HG02623 (cell line): ENCODE measurements at regions not wholly inside any gene's neighbourhood (a gene's known extent, or its start where the extent isn't known, plus 50 kb on each side); places are given as distances from the start of the nearest gene placed in this dataset.

Experiments
- ATAC-seq: cut with Tn5 transposase; IDR thresholded peaks from one replicate; pipeline ENCODE4 v1.9.1; 2021; ENCODE audit warnings: moderate library complexity; ENCODE audit not compliant: unreplicated experiment

GRCh38 chr1:229760478-229760996 lies 134.5 kb downstream of the URB2 start:
- ATAC-seq: no peak

GRCh38 chr1:229762891-229763290 lies 136.8 kb downstream of the URB2 start:
- ATAC-seq: no peak

GRCh38 chr1:229768232-229768631 lies 142.2 kb downstream of the URB2 start:
- no peak for ATAC-seq

GRCh38 chr1:229769006-229769405 lies 143.0 kb downstream of the URB2 start:
- ATAC-seq: no peak

- no peak for ATAC-seq
These were observed 143.8 kb downstream of the URB2 start for GRCh38 chr1:229769809-229770208.

- ATAC-seq: no peak
These were observed 152.7 kb downstream of the URB2 start for GRCh38 chr1:229778794-229779193.

GRCh38 chr1:229781453-229781852 lies 155.4 kb downstream of the URB2 start:
- no peak for ATAC-seq

GRCh38 chr1:229782469-229782868 lies 156.4 kb downstream of the URB2 start:
- no peak for ATAC-seq

GRCh38 chr1:229784834-229785233 lies 158.8 kb downstream of the URB2 start:
- no peak for ATAC-seq

GRCh38 chr1:229786974-229787610 lies 161.0 kb downstream of the URB2 start:
- ATAC-seq: no peak

- ATAC-seq: no peak
These were observed 162.0 kb downstream of the URB2 start for GRCh38 chr1:229788004-229788403.

GRCh38 chr1:229792012-229792975 lies 166.2 kb downstream of the URB2 start:
- no peak for ATAC-seq

GRCh38 chr1:229793488-229793887 lies 167.4 kb downstream of the URB2 start:
- ATAC-seq: no peak

GRCh38 chr1:229798558-229798957 lies 172.5 kb downstream of the URB2 start:
- no peak for ATAC-seq

- no peak for ATAC-seq
These were observed 177.7 kb downstream of the URB2 start for GRCh38 chr1:229803626-229804217.

- no peak for ATAC-seq
These were observed 182.2 kb downstream of the URB2 start for GRCh38 chr1:229808272-229808671.

GRCh38 chr1:229810140-229810539 lies 184.1 kb downstream of the URB2 start:
- no peak for ATAC-seq

GRCh38 chr1:229810961-229811360 lies 184.9 kb downstream of the URB2 start:
- ATAC-seq: no peak

- ATAC-seq: no peak
These were observed 186.1 kb downstream of the URB2 start for GRCh38 chr1:229812148-229812547.

GRCh38 chr1:229812693-229813092 lies 186.6 kb downstream of the URB2 start:
- no peak for ATAC-seq

GRCh38 chr1:229815076-229815475 lies 189.0 kb downstream of the URB2 start:
- no peak for ATAC-seq

- ATAC-seq: no peak
These were observed 189.9 kb downstream of the URB2 start for GRCh38 chr1:229815961-229816360.
